ENCODE measurements at regions not wholly inside any gene's neighbourhood (a gene's known extent, or its start where the extent isn't known, plus 50 kb on each side); places are given as distances from the start of the nearest gene placed in this dataset.

DNA sequence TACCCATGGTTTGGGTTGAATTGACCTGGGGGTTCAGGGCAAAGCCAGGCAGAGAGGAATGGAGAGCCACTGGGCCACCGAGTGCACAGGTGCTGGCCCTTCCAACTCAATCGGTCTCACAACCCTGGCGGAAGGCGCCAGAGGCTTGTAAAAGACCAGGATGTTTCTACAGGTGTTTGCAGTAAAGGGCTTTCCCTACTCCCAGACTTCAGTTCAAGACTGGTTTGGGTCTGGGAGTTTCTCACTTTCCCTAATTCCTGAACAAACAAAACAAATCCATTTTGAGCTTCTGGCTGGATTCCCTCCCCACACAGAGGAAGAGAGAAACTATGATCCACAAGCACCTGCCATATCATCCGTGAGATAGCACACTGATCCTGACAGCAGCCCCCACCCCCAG lies 125.2 kb upstream of the KLF4 start:
- no peak for DNase-seq (ENCODE audit: extremely low read depth, low read depth)
- TF ChIP-seq, protein P1, sequence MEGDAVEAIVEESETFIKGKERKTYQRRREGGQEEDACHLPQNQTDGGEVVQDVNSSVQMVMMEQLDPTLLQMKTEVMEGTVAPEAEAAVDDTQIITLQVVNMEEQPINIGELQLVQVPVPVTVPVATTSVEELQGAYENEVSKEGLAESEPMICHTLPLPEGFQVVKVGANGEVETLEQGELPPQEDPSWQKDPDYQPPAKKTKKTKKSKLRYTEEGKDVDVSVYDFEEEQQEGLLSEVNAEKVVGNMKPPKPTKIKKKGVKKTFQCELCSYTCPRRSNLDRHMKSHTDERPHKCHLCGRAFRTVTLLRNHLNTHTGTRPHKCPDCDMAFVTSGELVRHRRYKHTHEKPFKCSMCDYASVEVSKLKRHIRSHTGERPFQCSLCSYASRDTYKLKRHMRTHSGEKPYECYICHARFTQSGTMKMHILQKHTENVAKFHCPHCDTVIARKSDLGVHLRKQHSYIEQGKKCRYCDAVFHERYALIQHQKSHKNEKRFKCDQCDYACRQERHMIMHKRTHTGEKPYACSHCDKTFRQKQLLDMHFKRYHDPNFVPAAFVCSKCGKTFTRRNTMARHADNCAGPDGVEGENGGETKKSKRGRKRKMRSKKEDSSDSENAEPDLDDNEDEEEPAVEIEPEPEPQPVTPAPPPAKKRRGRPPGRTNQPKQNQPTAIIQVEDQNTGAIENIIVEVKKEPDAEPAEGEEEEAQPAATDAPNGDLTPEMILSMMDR (IDR thresholded peaks at IDR 0.05; ENCODE audit: low read depth, low read length, missing control alignments): no peak
- no peak overlapping the region for H3K4me3 ChIP-seq (replicated peaks; ENCODE audit: low read depth, low read length)

DNA sequence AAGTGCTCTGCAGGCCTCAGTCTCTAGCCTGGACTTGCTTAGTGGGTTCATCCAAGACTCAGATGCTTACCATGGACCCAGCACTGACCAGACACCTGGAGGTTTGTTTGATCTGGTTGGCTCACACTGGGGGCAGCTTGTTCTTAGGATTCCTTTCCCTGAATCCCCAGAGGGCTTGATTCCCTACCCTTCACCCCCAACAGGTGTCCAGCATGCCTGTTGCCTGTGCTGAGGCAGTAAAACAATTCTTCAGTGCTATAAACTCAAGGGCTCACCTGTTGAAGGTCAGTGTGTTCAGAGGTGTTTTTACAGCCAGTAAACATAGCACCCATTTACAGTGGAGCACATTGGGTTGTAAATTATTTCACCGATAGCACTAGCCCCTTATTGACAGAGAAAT lies 123.8 kb upstream of the KLF4 start:
- TF ChIP-seq, protein P1 (IDR thresholded peaks at IDR 0.05; ENCODE audit: low read depth, low read length, missing control alignments): no peak
- H3K4me3 ChIP-seq (replicated peaks; ENCODE audit: low read depth, low read length): no peak overlapping the region
- no peak for DNase-seq (ENCODE audit: extremely low read depth, low read depth)

DNA sequence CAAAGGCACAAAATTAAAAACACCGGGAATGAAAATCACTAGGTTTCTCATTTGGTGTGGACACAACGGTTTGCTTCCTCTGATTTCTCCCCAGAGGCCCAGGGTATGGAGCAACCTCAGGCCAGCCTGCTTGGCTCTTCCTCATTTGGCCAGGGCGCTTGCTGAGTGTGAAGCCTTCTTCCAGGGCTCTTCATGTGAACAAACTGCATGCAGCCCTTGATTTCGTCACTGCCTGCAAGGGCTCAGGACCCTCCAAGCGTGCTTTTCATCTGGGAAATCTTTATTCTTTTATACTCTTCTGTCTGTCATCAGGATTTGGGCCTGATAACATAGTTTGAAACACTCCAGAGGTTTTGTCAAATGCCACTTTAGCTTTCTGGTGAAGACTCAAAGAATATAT lies 122.6 kb upstream of the KLF4 start:
- no peak for DNase-seq (ENCODE audit: extremely low read depth, low read depth)
- no peak overlapping the region for H3K4me3 ChIP-seq (replicated peaks; ENCODE audit: low read depth, low read length)
- TF ChIP-seq, protein P1 (IDR thresholded peaks at IDR 0.05; ENCODE audit: low read depth, low read length, missing control alignments): no peak

DNA sequence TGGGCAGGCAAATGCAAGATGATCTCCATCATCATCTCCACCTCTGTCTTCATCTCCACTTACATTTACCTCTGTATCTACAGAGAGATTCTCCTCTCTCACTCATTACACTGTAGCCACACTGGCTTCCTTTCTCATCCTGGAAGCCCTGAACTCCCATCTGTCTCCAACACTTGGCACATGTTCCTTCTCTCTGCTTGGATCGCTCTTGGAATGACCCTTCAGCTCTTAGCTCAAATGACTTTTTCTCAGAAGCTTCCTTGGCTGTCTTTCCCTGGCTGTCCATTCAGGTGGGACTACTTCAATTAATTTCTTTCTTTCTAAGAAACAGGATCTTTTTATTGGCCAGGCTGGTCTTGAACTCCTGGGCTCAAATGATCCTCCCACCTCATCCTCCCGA lies 120.0 kb upstream of the KLF4 start:
- H3K4me3 ChIP-seq (replicated peaks; ENCODE audit: low read depth, low read length): no peak overlapping the region
- no peak for DNase-seq (ENCODE audit: extremely low read depth, low read depth)
- TF ChIP-seq, protein P1 (IDR thresholded peaks at IDR 0.05; ENCODE audit: low read depth, low read length, missing control alignments): no peak

DNA sequence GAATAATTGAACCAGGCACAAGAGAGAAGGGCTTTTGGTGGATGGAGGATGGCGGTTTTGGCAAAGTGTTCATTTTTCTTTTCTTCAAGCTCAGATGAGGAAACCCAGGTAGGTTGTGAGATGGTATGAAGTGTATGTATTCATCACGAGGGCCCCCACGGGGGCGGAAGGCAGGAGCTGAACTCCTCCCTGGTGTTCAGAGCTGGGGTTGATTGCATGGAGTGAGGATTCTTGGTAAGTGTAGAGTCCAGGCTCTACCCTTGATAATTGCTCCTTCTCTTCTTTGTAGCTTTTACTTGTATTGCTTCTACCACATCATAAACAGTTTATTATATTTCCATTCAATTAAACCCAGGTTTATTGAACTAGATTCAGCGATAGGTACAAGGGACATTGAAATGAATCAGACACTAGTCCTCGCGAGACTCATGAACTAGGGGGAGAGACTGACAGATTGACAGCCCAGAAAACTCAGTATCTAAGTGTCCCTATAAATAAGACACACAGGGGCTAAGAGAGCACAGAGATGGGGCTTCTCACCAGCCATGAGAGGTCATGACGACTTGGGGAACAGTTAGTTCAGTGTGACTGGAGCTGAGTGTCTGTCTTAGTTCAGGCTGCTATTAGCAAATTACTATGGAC lies 116.7 kb upstream of the KLF4 start:
- TF ChIP-seq, protein P1 (IDR thresholded peaks at IDR 0.05; ENCODE audit: low read depth, low read length, missing control alignments): no peak
- no peak for DNase-seq (ENCODE audit: extremely low read depth, low read depth)
- no peak overlapping the region for H3K4me3 ChIP-seq (replicated peaks; ENCODE audit: low read depth, low read length)

DNA sequence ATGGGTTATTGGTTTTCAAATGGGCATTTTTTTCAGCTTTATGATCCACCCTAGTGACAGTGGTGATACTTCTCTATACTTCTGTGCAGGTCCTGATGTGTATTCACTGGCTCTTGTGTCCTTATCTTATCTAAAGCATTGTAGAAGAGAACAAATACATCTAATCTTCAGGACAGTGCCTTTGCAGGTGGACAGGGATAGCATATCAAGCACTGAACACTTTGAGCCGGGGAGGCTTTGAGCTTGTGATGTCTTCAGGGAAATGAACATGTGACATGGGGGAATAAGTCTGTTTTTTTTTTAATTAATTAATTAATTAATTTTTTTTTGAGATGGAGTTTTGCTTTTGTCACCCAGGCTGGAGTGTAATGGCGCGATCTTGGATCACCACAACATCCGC lies 115.5 kb upstream of the KLF4 start:
- DNase-seq (ENCODE audit: extremely low read depth, low read depth): no peak
- TF ChIP-seq, protein P1 (IDR thresholded peaks at IDR 0.05; ENCODE audit: low read depth, low read length, missing control alignments): no peak
- no peak overlapping the region for H3K4me3 ChIP-seq (replicated peaks; ENCODE audit: low read depth, low read length)

DNA sequence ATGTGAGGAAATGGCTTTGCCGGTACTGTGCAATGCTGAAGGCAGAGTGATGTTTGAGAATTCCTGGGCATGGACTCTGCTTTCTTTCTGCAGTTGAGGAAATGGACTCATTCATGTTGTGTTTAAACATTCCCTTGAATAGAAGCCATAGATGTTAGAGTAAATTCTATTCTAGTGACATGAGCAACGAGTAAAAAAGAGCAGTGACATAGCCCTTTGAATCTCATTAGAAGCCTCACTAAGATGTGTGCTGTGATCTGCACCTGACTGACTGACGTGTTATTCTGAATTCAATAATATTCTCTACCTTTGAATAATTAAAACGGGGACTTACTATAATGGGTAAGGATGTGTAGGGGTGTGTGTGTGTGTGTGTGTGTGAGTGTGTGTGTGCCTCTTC lies 113.7 kb upstream of the KLF4 start:
- TF ChIP-seq, protein P1 (IDR thresholded peaks at IDR 0.05; ENCODE audit: low read depth, low read length, missing control alignments): no peak
- no peak for DNase-seq (ENCODE audit: extremely low read depth, low read depth)
- no peak overlapping the region for H3K4me3 ChIP-seq (replicated peaks; ENCODE audit: low read depth, low read length)

Measured in HFF-Myc (cell line).